Common myeloid progenitor, CD34-positive (primary cell): ENCODE measurements at regions not wholly inside any gene's neighbourhood (a gene's known extent, or its start where the extent isn't known, plus 50 kb on each side); places are given as distances from the start of the nearest gene placed in this dataset.

Experiments
- CTCF ChIA-PET: fragments of 350-600 bp; sonication (Branson Sonifier 250); formaldehyde crosslinking; loops from one replicate; lab custom pipeline; 2021; ENCODE audit warnings: antibody characterized with exemption; lab: Charles Lee
- POLR2A ChIA-PET: fragments of 350-600 bp; sonication (Branson Sonifier 250); formaldehyde crosslinking; loops from one replicate; lab custom pipeline; 2021; ENCODE audit warnings: antibody characterized with exemption; lab: Charles Lee
- DNase-seq, 3 donors: peaks; one replicate each; pipeline versions ENCODE4 v3.0.0 to v3.0.0-alpha.2; 2013
- H3K27ac ChIP-seq, 2 experiments: 1 replicate in 1 of 2; 2 replicates in 1 of 2; pipeline ENCODE4 v1.7.0; 2013; ENCODE audit warnings: inconsistent platforms in 2 of 2, low read length in 2 of 2, mild to moderate bottlenecking in 2 of 2, low read depth in 1 of 2, moderate library complexity in 1 of 2; ENCODE audit not compliant: severe bottlenecking in 2 of 2, insufficient read depth in 1 of 2, poor library complexity in 1 of 2
- H3K27me3 ChIP-seq, 5 experiments: replicated peaks in 2 of 5; 1 replicate in 3 of 5; 2 replicates in 2 of 5; pipeline versions ENCODE4 v1.6.1 to v1.7.0; 2013; ENCODE audit warnings: low read length in 4 of 5, mild to moderate bottlenecking in 2 of 5, moderate library complexity in 2 of 5, inconsistent platforms in 1 of 5; ENCODE audit not compliant: insufficient read depth in 5 of 5, control insufficient read depth in 4 of 5
- H3K36me3 ChIP-seq, 4 experiments: 1 replicate in 2 of 4; 2 replicates in 2 of 4; pipeline versions ENCODE4 v1.6.1 to v1.7.0; 2013; ENCODE audit warnings: low read length in 3 of 4, control low read depth in 1 of 4, mild to moderate bottlenecking in 1 of 4; ENCODE audit not compliant: control insufficient read depth in 4 of 4, insufficient read depth in 4 of 4
- H3K4me1 ChIP-seq, 4 experiments: 1 replicate in 3 of 4; 2 replicates in 1 of 4; pipeline versions ENCODE4 v1.6.1 to v1.7.1; 2013; ENCODE audit warnings: low read length in 3 of 4, mild to moderate bottlenecking in 3 of 4, control low read depth in 1 of 4, inconsistent platforms in 1 of 4, moderate library complexity in 1 of 4; ENCODE audit not compliant: control insufficient read depth in 4 of 4, insufficient read depth in 4 of 4; ENCODE audit errors: control extremely low read depth in 1 of 4
- H3K4me3 ChIP-seq, 7 experiments: 1 replicate in 4 of 7; 2 replicates in 3 of 7; pipeline versions ENCODE4 v1.5.1 to v1.7.0; 2013; ENCODE audit warnings: mild to moderate bottlenecking in 7 of 7, low read length in 6 of 7, moderate library complexity in 6 of 7, inconsistent platforms in 2 of 7, low read depth in 2 of 7, control low read depth in 1 of 7; ENCODE audit not compliant: insufficient read depth in 4 of 7, control insufficient read depth in 1 of 7; ENCODE audit errors: extremely low read depth in 1 of 7
- H3K9me3 ChIP-seq, 5 experiments: 1 replicate in 4 of 5; 2 replicates in 1 of 5; pipeline versions ENCODE4 v1.6.1 to v1.7.1; 2013; ENCODE audit warnings: low read length in 4 of 5, mild to moderate bottlenecking in 2 of 5, inconsistent platforms in 1 of 5, low read depth in 1 of 5, moderate library complexity in 1 of 5; ENCODE audit not compliant: control insufficient read depth in 4 of 5, insufficient read depth in 2 of 5; ENCODE audit errors: control extremely low read depth in 1 of 5
- WGBS: methylation state at CpG from one replicate; pipeline ENCODE4 v1.1.5; 2013; ENCODE audit not compliant: insufficient coverage; 5-methylcytosine and 5-hydroxymethylcytosine counted together

DNA sequence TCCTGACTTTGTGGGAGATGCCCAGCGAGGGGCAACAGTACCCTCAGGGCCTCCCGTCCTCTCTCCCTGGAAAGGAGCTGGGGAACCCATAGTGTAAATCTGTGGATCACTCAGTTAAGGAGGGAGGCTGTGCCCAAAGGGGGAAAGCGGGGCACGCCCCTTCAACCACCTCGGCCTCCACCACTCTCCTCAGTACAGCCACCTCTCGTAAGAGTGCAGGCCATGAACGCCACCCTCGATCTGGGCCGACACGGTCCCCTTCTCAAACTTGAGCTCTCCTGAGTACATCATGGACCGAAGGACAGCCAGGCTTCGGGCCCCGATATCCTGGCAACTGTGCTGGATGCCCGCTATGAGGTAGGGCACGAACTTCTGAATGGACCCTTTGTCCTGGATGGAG, 221.8 kb upstream of the ATP6AP2 start:
- no peaks in the 10 kb centered on the region for H3K4me1 ChIP-seq
- 94% methylated on average over 12 of the region's 15 CpGs for WGBS
- ChIA-PET CTCF (no interaction called here), POLR2A (no interaction called here)
- no peaks in the 10 kb centered on the region for H3K27me3 ChIP-seq
- H3K4me3 ChIP-seq = no peak overlapping the region
- peaks cover 0 to 10% (median 0%) of the 10 kb centered on the region in 5 experiments for H3K9me3 ChIP-seq
- no peaks in the 10 kb centered on the region for H3K36me3 ChIP-seq
- no peak overlapping the region for H3K27ac ChIP-seq
- no peak for DNase-seq

DNA sequence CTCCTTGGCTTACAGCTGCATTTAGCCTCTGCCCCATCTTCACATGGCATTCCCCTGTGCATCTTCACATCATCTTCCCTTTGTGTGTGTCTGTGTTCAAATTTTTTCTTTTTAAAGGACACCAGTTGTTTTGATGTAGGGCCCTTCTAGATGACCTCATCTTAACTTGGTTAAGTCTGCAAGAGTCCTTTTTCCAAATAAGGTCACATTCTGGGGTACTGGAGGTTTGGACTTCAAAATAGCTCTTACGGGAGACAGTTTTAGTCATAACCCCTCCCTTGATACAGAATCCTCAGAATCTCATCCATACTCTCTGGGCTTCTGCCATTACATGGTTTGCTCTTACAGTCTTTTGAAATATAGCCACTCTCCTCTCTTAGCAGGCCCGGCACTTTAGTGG, 231.5 kb upstream of the ATP6AP2 start:
- CTCF ChIA-PET = no interaction called here
- H3K4me3 ChIP-seq = no peak overlapping the region
- WGBS = 100% methylated on average over 1 of the region's 2 CpGs

GRCh38 chrX:40346379-40346778, 234.4 kb upstream of the ATP6AP2 start:
- no peak for DNase-seq
- H3K36me3 ChIP-seq = no peaks in the 10 kb centered on the region
- H3K27me3 ChIP-seq = no peaks in the 10 kb centered on the region
- whole genome bisulfite sequencing = no CpG with 5 or more reads among the region's 1 CpG
- POLR2A ChIA-PET = no interaction called here
- no peak overlapping the region for H3K27ac ChIP-seq
- CTCF ChIA-PET = no interaction called here
- H3K9me3 ChIP-seq = peaks cover 0 to 6% (median 2%) of the 10 kb centered on the region in 5 experiments
- no peaks in the 10 kb centered on the region for H3K4me1 ChIP-seq
- H3K4me3 ChIP-seq = no peak overlapping the region

More for the DNA sequence above, 231.5 kb upstream of the ATP6AP2 start:
- no peak for DNase-seq
- Histone ChIP-seq H3K27me3 (no peaks in the 10 kb centered on the region), H3K4me1 (no peaks in the 10 kb centered on the region), H3K9me3 (peaks cover 0 to 4% (median 2%) of the 10 kb centered on the region in 5 experiments), H3K36me3 (no peaks in the 10 kb centered on the region), H3K27ac (no peak overlapping the region)
- POLR2A ChIA-PET = no interaction called here

DNA sequence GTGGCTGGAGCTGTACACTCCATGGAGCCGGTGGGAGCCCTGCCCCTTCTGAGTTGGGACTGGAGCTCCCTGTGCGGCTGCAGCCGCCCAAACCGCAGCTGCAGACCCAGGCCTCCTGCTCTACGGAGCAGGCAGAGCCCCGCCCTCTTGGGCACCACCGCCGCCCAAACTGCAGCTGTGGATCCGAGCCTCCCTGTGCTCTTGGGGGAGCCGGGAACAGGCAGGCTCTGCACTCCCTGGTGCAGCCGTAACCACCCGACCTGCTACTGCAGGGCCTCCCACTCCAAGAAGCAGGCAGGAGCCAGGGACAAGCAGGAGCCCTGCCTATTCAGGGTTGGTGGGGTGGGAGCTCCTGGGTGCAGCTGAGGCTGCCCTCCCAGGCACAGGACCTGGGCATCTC, 237.5 kb upstream of the ATP6AP2 start:
- 87% methylated on average over 12 of the region's 12 CpGs for WGBS
- Histone ChIP-seq H3K36me3 (no peaks in the 10 kb centered on the region), H3K4me1 (no peaks in the 10 kb centered on the region), H3K9me3 (peaks cover 0 to 3% (median 0%) of the 10 kb centered on the region in 5 experiments), H3K27ac (no peak overlapping the region), H3K27me3 (no peaks in the 10 kb centered on the region), H3K4me3 (no peak overlapping the region)
- ChIA-PET POLR2A (no interaction called here), CTCF (no interaction called here)
- no peak for DNase-seq

DNA sequence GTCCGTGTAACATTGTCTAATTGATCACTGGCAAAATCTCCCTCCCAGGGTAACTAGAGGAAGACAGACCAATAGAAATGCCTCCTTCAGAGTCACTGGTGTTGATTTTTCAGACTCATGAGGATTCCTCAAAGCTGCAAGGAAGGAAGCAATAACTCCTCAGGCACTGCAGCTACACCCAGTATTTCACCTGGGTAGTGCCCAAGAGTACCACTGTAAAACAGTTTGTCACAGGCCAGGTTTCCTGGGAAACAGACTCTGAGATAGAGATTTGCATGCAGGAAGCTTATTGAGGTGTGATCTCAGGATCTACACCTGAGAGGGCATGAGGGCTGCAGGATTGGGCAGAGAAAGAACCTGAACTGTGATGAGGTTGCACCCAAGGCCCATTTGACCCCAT, 240.7 kb upstream of the ATP6AP2 start:
- H3K9me3 ChIP-seq = peaks cover 0 to 3% (median 0%) of the 10 kb centered on the region in 5 experiments
- no peak overlapping the region for H3K27ac ChIP-seq
- H3K27me3 ChIP-seq = no peaks in the 10 kb centered on the region
- no peak for DNase-seq
- no peaks in the 10 kb centered on the region for H3K36me3 ChIP-seq
- H3K4me1 ChIP-seq = no peaks in the 10 kb centered on the region
- 46% methylated on average over 1 of the region's 1 CpG for WGBS
- POLR2A ChIA-PET = no interaction called here
- CTCF ChIA-PET = no interaction called here
- no peak overlapping the region for H3K4me3 ChIP-seq

DNA sequence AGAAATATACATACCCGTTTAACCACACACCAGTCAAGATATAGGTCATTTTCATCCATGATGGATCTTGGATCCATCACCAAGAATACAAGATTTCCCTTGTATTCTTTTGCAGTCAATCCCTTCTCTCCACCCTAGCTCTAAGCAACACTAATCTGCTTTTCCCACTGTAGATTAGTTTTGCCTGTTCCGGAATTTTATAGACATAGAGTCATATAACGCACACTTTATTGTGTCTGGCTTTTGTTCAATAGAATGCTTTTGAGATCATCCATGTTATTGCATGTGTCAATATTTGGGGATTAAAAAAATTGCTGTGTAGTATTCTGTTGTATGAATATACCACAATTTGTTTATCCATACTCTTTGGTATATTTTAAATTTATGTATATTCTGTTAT, 235.6 kb upstream of the BCOR start:
- ChIA-PET CTCF (no interaction called here), POLR2A (no interaction called here)
- H3K36me3 ChIP-seq = no peaks in the 10 kb centered on the region
- H3K27ac ChIP-seq = no peak overlapping the region
- H3K4me3 ChIP-seq = no peak overlapping the region
- H3K9me3 ChIP-seq = no peaks in the 10 kb centered on the region
- H3K4me1 ChIP-seq = no peaks in the 10 kb centered on the region
- no peak for DNase-seq
- no CpG with 5 or more reads among the region's 3 CpGs for WGBS
- no peaks in the 10 kb centered on the region for H3K27me3 ChIP-seq

GRCh38 chrX:40331762-40332161, 234.0 kb upstream of the BCOR start:
- Histone ChIP-seq H3K4me3 (no peak overlapping the region), H3K27ac (no peak overlapping the region), H3K4me1 (no peaks in the 10 kb centered on the region), H3K36me3 (no peaks in the 10 kb centered on the region), H3K9me3 (no peaks in the 10 kb centered on the region), H3K27me3 (no peaks in the 10 kb centered on the region)
- CTCF ChIA-PET = no interaction called here
- 65% methylated on average over 2 of the region's 5 CpGs for WGBS
- POLR2A ChIA-PET = no interaction called here
- DNase-seq = peak; percentile 5 to 70 (median 57)
